GM21723 (cell line): ENCODE measurements at regions not wholly inside any gene's neighbourhood (a gene's known extent, or its start where the extent isn't known, plus 50 kb on each side); places are given as distances from the start of the nearest gene placed in this dataset.

ENCODE experiments used
- ATAC-seq: cut with Tn5 transposase; IDR thresholded peaks from one replicate; pipeline ENCODE4 v1.9.1; 2021; ENCODE audit warnings: mild to moderate bottlenecking, moderate library complexity; ENCODE audit not compliant: unreplicated experiment

DNA sequence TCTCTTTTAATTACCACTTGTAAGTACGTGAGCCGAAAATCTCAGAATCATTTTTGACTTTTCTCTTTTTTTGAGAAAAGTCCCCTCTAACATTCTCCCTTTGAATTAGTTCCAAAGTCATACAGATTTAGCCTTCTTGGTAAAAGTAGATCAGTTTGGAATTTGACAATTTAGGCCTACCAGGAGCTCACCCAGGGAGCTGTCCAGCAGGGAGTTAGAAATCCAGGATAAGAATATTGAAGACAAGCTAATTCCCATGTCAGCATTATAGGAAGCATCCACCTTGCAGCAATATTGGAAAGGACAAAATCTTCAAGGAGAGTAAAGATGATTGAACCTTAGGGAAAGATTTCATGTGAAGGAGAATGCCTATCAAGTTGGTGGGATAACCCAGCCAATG is 352.2 kb upstream of the CPEB2 start:
- ATAC-seq: no peak

GRCh38 chr4:14652522-14652921 is 349.8 kb upstream of the CPEB2 start:
- ATAC-seq: no peak

DNA sequence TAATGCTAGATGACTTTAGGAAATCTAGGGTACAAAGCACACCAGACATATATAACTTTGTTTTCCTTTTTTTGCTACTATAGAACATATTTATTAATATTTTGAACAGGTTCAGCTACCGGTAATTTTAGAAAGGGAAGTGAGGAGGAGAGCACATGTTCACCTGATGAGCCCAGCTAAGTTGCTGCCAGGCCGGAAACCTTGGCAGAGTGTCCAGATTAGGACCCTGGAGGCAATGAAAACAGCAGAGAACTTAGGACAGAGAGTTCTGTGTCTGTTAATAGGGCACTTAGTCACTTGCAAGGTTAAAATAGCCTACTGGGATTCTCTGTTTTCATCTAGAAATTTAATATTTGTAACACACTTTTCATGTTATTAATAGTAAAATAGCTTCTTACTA is 348.9 kb upstream of the CPEB2 start:
- no peak for ATAC-seq

- no peak for ATAC-seq
Measured at GRCh38 chr4:14659286-14659685, 343.0 kb upstream of the CPEB2 start.

DNA sequence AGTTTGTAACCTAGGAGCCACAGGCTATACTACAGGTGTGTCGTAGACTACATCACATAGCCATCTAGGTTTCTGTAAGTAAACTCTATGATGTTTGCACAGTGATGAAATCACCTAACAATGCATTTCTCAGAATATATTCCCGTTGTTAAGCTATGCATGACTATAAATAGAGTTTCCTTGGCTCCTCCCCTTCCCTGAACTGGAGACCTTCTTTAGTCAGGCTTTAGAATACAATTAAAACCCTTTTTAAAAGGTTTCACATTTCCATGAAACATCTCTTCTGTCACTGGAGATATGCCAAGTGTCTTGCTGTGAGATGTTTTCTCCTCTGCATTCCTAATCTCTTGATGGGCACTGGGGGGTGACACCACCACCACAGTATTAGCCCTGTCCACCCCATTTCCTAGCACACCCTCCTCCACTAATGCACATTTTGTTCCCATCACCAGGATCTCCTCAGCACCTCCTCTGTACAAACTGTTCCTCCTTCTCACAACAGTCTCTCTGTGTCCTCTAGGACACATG is 334.6 kb upstream of the CPEB2 start:
- ATAC-seq: no peak

DNA sequence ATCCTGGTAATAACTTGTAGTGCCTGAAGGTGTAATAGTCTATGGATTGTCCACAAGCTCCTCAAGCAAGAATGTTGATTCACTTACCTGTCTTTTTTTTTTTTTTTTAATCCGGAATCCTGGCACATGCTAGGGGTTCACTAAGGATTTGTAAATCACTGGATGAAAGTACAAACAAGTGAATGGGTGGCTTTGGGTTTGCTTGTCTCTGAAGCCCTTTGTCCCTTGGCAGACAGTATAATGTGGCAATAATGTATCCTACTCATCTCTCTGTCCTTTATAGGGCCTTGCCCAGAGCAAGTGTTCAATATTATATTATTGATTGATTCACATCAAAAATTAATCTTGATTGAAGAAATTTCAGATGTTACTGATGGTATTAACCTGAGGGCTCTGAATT is 334.0 kb upstream of the CPEB2 start:
- ATAC-seq: no peak

DNA sequence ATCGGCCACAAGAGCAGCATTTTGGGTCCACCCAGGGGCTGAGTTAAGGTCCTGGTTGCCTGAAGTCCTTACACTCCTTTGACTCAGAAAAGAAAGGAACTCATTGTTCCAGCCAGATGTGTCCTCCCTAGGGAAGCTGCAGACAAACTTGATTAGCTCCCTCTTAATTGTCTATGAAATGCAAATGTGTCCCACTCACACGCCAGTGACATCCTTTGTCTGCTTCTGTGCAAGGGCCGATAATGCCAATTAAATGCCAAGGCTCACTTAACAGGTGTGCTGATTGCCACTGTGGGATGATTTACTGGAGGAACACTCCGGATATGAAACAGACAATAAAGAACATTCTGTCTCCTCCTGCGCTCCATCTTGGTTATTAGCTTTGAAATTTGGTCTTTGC is 332.9 kb upstream of the CPEB2 start:
- ATAC-seq: no peak

DNA sequence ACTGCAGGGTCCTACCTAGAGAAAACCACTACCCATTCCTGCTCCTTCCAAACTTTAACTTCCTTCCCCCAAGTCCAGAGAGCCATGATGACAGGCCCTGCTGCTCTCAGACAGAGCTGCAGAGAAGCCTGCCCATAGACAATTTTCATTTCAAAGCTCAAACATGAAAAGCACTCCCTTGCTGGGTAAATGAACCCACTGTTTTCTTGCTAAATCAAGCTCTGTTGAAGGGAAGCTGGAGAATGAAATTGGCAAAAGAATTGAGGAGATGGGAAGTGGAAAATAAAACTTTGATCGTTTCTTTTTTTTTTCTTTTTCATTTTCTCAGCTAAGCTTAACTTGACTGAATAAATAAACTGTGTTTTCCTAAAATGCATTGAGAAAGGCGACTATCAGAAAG is 331.1 kb upstream of the CPEB2 start:
- no peak for ATAC-seq

- ATAC-seq: no peak
Measured at GRCh38 chr4:14675279-14675985, 326.8 kb upstream of the CPEB2 start.

- ATAC-seq: no peak
Measured at GRCh38 chr4:14679906-14680305, 322.4 kb upstream of the CPEB2 start.

GRCh38 chr4:14681330-14681729 is 321.0 kb upstream of the CPEB2 start:
- no peak for ATAC-seq

GRCh38 chr4:14693728-14694127 is 308.6 kb upstream of the CPEB2 start:
- ATAC-seq: no peak

GRCh38 chr4:14695095-14695845 is 307.0 kb upstream of the CPEB2 start:
- ATAC-seq: no peak

DNA sequence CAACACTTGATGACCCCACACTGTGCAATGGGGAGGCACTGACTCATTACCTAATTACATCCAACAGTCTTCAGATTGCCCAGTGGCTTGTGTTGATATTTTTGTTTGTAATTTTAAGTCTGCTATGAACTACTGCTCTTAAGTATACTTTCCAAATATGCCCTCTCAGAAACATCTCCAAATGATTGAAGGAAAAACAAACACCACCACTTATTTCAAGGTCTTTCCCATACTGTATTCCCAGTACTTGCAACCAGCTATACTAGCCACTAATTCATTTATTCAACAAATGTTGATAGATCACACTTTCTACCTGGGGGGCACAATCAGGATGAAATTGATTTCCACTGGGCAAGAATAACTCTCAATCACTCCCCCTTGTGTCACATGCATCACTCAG is 302.2 kb upstream of the CPEB2 start:
- ATAC-seq: no peak

DNA sequence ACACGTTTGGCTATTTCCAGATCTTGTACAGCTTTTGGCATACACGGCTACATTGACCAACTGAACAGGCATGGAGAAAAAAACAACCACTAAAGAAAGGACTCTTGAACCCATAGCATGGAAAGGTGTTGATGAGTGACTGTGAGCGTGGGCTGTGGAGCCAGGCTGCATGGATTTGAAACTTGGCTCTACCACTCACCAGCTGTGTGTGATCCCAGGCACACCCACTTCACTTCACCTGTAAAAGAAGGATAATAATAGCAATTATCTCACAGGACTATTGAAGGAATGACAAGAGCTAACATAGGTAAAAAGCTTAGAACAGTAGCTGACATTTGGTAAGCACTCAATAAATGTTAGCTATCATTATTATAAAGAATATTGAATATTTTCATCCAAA is 301.7 kb upstream of the CPEB2 start:
- ATAC-seq: no peak

GRCh38 chr4:14701389-14701788 is 300.9 kb upstream of the CPEB2 start:
- ATAC-seq: no peak

- ATAC-seq: no peak
Measured at GRCh38 chr4:14701896-14702295, 300.4 kb upstream of the CPEB2 start.

DNA sequence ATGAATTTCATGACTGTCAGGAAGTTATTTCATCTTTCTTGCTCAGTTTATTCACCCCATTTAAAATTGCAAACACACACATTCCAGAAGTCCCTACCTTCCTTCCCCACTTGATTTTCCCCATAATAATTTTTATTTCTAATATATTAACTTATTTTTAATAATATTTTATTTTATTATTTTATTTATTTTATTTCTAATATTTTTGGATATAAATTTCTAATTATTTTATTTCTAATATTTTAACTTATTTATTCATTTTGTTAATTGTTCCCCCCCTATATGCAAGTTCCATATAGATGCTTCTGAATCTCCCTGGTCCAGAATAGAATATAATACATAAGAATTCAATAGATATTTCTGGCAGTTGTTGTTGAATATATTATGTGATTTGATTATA is 293.7 kb upstream of the CPEB2 start:
- ATAC-seq: no peak

GRCh38 chr4:14711259-14711658 is 291.0 kb upstream of the CPEB2 start:
- no peak for ATAC-seq

DNA sequence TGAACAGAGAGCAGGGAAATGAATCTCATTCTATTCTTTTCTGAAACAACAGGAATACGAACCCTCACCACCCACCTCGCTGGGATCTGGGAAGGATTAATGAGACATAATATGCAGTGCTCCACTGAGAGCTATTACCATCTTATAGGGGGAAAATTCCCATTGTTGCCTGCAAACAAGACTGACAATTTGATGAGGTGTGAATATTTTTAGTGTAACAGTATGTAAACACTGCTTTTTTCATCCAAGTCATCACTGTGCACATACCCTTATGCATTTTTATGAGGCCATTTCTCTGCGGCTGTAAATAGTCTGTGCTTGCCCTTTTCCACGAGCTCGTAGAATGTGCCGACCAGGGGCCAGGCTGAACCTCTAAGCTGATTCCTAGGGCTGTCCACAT is 285.6 kb upstream of the CPEB2 start:
- no peak for ATAC-seq

DNA sequence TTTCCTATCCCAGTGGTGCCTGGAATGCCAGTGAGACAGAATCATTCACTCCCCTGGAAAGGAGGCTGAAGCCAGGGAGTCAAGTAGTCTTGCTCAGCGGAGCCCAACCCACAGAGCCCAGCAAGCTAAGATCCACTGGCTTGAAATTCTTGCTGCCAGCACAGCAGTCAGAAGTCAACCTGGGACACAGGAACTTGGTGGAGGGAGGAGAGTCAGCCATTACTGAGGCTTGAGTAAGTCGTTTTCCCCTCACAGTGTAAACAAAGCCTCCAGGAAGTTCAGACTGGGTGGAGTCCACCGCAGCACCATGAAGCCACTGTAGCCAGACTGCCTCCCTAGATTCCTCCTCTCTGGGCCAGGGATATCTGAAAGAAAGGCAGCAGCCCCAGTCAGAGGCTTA is 283.2 kb upstream of the CPEB2 start:
- ATAC-seq: no peak

DNA sequence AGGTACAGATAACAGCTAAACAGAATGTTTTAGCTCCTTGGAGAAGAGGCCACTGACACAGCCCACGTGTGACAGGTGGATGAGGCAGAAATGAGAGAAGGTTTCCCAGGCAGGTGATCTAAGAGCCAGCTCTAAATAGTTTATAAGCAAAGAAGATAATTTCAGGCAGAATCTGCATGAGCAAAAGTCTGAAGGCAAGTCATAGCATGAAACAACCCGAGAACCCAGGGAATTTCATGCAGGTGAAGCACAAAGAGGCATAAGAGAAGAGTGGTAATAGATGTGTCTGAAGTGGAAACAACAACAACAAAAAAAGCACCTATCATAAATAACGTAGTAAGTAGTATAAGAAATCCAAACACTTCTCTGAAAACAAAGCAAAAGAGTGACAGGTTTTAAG is 275.8 kb upstream of the CPEB2 start:
- no peak for ATAC-seq
